Activated gamma-delta T cell (primary cell): ENCODE measurements at regions not wholly inside any gene's neighbourhood (a gene's known extent, or its start where the extent isn't known, plus 50 kb on each side); places are given as distances from the start of the nearest gene placed in this dataset.

Experiments
- DNase-seq: peaks from one replicate; lab custom pipeline; 2025; lab: John Stamatoyannopoulos, UW

DNA sequence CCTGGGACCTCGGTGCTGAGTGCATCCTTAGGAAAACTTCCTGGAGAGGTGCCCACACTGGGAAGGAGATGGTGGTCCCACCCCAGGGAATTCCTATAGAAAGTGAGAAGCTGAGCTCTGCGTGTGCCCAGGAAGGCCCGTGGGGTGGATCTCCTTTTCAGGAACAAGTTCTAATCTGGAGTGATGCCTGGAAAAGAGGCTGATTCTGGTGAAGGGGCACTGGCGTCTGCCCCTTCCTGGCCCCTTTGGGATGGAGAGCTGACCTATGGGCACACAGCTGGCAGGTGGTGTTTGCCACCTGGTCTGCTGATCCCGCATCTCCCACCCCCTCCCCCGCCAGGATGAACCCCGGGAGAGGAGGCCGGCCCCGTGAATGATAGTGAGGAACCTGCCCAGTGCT, 142.0 kb upstream of the RTL1 start:
- DNase-seq, result no peak

DNA sequence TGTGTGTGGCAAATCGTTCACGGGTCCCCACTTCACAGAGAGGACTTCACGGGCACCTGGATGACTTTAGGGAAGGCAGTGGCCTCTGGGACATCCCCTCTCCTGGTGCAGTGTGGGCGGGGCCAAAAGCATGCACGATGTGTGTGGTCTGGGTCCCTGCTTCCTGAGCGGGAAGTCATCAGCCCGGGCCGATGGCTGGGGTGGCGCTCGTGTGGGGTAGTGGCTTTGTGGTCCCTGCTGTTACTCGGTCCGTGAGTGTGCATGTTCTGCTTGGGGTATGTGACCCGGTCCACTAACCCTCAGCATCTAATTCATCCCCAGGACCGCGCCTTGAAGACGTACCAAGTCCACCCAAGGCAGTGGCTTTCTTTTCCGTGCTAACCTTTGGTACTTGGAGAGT, 142.5 kb upstream of the RTL1 start:
- DNase-seq, result no peak

DNA sequence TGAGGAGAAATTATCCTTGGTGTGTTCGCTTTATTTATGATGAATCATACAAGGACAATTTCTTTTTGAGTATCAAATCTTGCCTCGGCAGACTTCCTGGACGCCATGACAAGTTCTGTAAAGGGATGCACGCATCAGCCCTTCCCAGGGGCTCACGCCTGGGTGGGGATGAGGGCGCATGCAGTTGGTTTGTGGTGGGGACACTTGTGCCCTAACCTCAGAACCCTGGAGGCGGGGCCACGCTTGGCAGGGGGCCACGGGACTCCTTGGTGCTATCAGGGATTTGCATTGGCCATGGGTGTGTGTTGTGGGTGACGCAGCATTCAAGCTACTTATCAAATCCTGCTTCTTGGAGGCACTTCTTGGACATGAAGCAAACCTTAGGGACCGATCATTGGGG, 143.8 kb upstream of the RTL1 start:
- no peak for DNase-seq

DNA sequence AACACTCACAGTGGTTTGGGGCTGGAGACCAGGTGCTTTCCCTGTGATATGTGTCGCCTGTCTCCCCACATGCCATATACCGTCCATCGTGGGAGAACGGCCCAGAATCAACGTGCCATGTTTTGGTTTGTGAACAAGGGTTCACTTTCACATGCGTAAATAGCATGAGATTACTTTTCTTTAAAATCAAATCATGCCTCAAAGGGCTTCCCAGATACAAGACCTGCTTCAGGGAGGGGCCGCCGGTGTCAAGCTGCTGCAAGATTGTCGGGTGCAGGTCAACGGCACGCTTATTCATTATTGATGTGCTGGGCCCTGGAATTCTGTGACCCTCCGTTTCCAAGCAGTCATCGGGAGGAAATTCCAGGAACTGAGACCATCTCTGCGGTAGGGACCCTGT, 145.2 kb upstream of the RTL1 start:
- DNase-seq, result no peak

DNA sequence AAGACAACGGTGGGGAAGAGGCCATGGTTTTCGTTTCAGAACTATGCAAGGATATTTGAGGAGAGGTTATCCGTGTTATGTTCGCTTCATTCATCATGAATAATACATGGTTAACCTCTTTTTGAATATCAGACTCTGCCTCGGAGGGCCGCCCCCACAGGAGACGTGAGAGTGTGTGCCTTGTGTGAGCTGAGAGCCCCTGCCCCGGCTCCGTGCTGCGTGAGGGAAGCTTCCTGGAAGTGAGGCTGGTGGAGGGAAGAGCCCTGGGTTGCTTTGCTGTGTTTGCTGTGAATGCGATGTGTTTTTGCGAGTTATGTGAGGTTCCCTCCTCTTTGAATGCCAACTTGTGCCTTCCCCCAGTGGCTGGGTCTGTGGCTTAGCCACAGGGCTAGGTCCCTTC, 146.0 kb upstream of the RTL1 start:
- DNase-seq, result no peak

DNA sequence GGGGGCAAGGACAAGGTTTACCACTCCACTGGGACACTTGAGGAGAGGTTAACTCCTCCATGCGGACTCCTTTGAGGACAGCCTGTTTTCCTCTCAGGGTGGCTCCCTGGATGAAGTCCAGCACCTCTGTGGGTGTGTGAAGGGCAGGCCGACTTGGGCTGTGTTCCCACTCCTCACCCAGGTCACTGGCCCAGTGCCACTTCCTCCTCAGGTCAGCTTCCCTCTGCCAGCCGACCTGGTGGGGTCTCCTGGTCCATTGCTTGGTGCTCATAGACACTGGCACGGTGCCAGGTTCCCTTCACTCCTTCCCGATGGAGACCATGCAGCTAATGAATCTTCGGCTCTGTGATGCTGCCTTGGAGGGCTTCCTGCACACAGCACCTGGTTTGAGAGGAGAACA, 146.4 kb upstream of the RTL1 start:
- DNase-seq, result no peak

DNA sequence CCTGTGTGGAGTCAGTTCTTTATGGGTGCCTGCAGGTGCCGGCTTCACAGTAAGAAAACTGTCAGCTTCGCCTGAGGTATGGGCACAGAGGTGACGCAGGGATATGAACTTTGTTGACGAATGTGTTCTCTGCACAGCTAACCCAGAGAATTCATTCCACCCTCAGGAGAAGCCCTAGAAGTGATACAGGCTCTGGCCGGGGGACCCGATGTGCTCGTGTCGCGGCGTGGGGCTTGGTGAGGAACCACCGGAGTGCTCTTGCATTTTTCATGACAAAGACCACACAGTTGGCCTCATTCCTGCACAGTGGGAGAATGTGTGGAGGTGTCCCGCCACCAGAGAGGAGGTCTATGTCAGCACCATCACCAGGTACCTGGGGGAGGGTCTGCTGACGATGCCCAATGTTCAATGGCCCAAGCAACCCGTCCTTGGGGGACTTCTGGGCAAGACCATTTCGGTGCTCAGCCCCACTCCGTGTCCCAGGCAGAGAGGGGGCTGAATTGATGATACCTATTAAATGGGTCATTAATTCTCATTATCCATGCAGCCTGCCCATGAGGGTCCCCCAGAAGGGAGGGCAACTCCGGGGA, 147.5 kb upstream of the RTL1 start:
- DNase-seq, result no peak

DNA sequence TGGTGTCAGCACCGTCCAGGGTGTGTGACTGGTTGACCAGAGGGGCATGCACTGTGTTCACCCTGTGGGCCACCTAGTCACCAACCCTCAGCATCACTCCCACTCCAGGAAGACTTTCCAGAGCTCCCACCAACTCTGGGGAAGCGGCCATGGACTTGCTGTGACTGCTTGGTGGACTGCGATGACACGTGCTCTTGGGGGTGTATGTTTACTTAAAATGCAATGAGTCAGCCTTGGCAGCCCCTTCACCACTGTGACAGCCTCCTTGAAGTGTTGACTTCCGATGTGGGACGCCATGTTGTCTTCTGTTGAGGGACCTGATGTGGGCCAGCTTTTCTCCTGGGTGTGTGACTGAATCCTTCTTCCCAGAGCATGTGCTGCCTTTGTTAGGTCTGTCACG, 151.1 kb upstream of the RTL1 start:
- DNase-seq, result no peak

DNA sequence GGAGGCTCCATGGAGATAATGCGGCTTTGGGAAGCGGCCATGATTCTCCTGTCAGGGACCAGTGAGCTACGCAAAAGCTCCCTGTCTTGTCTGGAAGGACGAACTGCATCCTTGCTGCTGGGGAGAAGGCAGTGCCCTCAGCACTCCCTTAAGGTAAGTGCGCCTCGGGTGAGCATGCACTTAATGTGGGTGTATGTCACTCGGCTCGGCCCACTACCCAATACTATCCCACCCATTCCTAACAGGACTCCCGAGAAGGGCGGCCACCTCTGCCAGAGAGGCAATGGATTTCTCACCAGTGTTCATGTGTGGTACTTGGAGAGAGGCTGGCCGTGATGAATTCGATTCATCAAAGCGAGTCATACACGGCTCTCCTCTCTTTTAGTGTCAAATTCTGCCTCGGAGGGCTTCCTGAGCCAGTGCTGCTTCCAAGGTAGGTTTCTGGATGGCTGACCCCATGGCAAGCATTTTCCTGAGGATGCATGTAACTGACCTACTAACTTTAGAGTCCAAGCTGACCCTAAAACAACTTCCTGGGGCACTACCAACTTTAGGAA, 151.7 kb upstream of the RTL1 start:
- no peak for DNase-seq

DNA sequence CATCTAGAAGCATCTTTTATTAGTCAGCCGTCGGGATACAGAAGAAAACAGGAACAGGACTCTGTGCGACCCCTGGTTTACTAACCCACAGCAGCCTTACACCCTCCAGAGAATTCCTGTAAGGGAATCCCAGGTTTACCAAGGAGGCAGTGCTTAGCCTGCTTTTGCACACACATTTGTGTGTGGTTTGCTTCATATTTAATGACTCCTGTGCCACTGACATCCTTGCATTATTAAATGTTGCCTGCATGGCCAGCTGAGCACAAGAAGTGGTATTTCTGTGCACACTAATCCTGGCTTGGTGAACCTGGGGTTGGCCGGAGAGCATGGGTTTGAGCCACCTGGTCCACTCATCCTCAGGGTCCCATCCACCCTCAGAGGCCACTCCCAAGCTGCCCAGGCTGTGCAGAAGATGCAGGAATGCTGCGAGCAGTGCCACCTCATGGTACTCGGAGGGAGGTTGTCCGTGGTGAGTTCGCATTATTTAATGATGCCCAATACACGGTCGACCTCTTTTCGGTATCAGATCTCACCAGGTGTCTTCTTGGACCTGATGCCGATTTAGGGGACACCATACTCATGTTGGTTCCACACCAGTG, 152.4 kb upstream of the RTL1 start:
- DNase-seq, result no peak

DNA sequence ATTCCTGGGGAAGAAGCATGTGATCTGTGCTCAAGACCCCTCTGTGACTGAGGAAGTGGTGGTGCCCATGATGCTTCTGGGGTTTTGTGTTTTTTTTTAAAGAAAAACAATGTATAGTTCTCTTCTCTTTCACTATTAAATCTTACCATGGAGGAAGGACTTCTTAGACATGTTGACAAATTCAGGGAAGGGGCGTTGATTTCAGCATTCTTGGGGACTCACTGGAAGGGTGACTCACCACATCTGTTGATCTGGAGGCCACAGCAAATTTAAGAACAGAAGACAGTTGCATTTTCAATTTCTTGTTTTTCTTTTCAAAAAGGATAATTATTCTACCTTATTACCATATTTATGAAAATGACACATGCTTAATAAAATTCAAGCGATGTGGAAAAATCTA, 152.9 kb upstream of the RTL1 start:
- DNase-seq, result no peak

DNA sequence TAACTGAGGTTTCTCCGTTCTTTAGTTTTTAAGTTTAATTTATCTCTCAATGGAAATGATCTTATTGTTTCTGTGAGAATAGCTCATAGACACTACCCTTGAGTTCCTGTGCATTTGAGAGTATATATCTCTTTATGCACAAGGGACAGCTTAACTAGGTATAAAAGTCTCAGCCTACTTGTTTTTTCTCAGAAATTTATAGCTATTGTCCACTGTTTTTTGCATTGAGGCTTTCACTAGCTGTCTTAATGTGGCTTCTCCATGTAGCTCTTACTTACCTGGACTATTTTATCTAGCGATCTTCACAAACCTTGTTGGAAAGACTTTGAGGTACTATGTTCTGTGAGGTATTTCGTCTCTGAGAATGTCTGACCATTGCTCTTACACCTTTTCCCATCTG, 153.9 kb upstream of the RTL1 start:
- no peak for DNase-seq

DNA sequence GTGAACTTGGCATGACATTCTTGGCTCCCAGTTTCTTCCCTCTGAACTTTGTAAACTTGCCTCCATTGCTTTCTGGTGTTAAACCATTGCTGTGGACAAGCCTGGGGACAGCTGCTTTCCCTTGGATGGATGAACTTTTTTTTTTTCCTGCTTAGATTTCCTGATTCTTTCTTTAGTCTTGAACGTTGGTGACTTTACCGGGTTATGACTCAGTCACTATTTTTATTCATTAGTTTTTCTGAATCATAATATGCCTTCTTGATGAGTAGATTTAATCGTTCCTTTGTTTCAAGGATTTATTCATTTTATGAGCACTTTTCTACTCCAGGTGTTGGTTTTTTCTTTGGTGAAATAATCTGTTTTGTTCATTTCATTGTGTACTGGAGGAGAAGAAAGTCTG, 155.0 kb upstream of the RTL1 start:
- DNase-seq, result no peak

DNA sequence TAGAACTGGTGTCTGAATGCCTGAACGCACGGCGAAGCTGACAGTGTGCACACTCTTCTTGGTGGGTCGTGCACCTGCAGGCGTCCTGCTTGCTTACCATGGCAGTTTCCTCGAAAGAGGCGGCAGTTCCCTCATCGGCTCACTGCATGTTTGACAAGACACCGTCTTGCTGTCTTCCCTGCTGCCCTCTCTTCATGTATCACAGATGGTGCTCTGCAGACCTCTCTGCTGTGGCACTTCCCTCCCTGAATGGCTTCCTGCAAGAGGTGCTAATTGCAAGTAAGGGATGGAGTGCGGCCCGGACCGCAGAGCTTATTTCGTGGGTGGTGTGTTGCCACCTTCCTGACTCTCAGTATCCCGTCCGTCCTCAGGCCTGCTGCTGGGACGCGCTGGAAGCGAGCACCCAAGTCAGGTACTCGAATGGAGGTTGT, 156.7 kb upstream of the RTL1 start:
- no peak for DNase-seq

DNA sequence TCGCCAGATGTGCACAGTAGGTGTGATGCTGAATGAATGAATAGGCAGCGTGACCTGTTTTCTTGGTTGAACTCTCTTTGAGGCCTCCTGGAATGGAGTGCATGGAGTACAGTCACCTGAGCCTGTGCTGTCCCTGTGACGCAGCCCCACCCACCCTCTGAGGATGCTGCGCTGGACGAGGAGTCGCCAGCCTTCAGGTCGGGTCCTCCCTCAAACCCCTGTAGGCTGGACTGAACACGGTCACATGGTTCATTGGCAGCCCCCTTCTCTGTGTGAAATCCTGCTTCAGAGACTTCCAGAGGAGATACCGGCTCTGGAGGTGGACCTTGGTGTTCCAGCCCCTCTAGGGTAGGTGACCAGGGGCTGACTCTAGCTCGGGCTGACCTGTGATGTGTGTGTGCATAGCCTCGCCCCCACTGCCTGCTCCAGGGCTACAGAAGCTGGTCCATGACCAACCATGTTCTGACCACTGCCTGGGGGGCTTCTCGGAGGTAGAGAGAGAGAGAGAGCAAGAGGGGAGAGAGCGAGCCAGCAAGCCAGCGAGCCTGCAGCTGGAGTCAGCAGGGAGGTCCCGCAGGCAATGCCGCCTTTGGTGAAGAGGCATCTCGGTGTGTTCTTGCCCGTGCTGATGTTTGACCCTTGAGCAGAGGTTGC, 158.0 kb upstream of the RTL1 start:
- no peak for DNase-seq

DNA sequence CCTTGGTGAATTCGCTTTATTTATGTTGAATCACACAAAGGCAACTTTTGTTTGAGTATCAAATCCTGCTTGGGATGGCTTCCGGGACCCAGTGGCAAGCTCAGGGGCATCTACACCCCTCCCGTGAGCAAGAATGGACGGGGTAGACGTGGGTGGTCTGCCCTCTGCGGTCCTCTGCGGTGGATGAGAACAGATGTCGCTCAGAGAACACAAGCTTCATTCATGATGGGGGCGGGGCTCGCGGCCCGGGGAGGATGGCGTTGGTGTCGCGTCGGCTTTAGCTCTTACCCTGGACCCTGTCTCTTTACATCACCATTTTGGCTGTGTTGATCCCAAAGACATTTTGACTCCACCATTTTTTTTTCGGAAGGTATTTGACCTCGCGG, 158.5 kb upstream of the RTL1 start:
- no peak for DNase-seq

DNA sequence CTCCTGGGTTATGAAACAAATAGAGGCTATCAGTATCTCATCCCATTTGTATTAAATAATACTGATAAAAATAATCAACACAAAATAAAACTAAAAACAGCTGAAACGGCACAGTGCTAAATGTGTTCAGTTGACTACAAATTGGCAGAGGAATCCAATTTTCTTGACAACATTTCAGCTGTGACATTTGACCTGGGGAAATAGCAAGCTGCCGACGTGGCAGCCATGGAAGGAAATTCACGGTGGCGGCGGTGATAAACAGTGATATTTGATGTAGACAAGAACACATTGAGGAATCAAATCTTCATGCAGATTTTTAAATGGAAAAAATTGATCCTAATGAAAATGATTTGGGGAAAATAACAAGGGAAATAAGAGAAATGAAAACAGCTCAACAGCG, 159.1 kb upstream of the RTL1 start:
- DNase-seq, result no peak

DNA sequence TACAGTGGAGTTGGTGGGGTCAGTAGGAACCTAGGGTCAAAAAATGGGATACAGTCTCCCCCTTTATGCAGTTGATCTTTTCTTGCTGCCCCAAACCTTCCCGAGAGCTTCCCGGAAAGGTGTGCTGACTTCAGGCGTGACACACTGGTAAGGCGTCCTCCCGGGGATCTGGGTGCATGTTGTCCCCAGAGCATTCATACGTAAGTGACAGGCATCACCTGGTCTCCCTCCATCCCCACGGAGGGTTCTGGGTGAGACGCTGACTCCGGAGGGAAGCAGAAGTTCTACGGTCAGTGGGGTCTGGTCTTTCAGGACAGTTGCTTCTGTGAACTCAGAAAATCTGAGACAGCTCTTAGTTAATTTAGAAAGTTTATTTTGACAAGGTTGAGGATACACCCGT, 159.6 kb upstream of the RTL1 start:
- no peak for DNase-seq

DNA sequence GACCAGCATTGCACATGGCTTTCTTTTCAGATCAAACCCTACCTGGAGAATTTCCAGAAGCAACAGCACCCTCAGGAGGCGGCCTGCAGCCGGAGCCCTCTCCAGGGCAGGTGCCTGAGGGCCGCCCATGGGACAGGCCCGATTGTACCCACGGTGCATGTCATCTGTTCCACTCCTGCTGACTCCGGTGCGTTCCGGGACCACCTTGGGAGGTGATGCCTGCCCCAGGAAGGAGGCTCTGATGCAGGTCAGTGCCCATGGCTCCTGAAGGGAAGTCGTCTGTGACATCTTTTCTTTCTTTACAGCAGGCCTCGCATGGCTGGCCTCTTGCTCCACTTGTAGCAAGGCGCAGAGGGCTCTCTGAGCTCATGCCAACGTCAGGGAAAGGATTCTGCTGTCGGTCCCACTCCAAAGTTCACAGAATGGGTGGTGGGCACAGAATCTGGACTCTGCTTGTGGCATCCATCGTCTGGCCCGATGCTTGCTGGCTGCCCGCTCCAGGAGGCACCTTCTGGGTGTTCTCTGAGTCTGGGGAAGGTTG, 160.7 kb upstream of the RTL1 start:
- DNase-seq, result no peak

DNA sequence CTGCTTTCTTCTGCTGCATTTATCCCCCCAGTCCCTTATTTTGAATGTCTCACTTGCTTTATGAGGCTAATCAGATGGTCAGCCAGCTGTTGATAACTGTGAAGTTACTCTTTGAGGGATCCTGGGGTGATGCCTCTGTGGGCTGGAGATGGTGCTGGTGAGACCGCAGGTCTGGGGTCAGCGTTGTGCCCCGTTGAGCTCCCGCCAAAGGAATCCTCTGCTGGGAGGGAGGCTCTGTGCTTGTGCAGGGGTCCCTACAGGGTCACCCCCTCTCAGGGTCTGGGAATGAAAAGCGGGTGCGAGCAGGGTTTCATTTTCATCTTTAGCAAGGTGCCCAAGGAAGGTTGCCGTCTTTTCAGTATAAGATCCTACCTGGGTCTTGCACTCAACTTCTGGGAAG, 161.2 kb upstream of the RTL1 start:
- no peak for DNase-seq

DNA sequence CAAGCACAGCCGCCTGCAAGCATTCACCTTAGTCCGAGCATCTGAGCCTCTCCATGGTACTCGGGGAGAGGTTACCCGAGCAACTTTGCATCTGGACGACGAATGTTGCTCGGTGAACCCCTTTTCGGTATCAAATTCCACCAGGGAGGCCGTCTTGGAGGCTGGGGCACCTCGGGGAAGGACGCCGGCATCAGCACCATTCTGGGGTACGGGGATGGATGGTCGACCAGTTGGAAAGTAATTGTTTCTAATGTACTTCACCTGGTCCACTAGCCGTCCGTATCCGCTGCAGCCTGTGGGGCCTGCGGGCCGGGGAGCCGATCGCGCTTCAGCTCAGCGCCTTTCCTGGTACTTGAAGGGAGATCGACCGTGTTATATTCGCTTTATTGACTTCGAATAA, 161.7 kb upstream of the RTL1 start:
- no peak for DNase-seq

DNA sequence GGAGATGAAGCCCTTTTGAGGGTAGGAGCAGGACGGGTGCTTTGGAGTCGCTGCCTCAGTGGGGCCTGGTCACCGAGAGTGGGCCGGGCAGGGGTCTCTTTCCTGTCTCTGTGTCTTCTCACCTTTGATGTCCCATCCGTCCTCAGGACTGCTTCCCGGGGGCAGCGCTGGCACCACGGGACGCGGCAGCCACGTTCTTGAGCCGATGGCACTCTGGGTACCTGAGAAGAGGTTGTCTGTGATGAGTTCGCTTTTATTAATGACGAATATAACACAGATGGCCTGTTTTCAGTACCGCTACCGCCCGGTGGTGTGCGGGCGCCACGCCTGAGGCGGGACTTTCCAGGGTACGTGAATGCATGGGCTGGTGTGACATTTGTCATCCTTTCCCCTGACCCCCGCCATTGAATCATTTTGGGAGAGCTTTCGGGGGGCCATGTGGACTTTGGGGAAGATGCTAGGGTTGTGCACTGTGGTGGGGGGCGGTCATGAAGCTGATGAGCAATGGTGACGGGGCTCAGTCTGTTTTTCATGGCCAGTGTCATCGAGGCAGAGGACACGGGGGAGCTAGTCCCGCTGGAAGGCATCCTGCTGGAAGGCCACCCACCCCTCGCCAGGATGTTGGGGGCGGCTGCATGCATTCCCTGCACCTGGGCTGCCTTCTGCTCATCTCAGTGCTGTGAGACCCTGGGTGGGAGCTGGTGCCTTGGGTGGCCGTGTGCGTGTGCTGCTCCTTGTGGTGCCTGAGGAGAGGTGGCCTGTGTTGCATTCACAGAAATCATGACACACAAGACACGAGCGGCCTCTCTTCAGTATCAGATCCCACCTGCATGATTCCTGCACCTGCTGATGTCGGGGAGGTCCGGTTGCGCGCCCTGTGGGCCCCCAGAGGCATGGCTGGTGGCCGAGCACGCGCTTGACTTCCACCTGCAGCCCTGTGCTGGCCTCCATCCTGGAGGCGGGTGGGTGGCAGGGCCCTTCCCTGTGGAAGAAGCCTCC, 162.5 kb upstream of the RTL1 start:
- DNase-seq, result no peak
